ENCODE measurements at regions not wholly inside any gene's neighbourhood (a gene's known extent, or its start where the extent isn't known, plus 50 kb on each side); places are given as distances from the start of the nearest gene placed in this dataset.
"Not testable (repeated sequence)": the region's sequence is repeated elsewhere in the genome, so short reads cannot be mapped to it uniquely, and the experiment has no call there.

DNA sequence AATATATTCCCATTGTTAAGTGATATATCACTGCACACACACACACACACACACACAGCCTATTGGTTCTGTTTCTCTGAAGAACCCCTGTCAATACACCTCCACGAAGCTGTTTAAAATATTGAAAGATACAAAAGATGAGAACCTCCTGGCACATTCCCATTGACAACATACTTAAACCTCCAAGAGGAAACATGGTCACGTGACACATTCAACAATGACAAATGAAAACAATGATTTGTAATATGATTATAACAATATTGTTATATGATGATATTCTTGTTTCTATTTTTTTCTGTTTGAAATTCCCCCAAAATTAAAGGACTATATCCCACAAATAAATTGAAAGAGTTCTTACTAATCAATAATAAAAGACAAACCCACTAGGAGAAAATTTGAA, 1344.9 kb downstream of the BRD1 start:
- Histone ChIP-seq H3K27ac (ENCODE audit: extremely low read depth, low read depth, low read length) (no peak overlapping the region), H3K36me3 (ENCODE audit: control insufficient read depth in 2 of 2, insufficient read depth in 1 of 2, low read length in 2 of 2) (no peaks in the 10 kb centered on the region), H3K4me1 (ENCODE audit: control insufficient read depth, insufficient read depth, low read length) (no peaks in the 10 kb centered on the region), H3K4me3 (ENCODE audit: low read depth, low read length) (no peak overlapping the region), H3K9me3 (ENCODE audit: control insufficient read depth, insufficient read depth, low read depth, low read length) (no peaks in the 10 kb centered on the region)
- POLR2A ChIA-PET = no interaction called here
- no peak for TF ChIP-seq ZNF133 (tag by site-specific recombination; IDR thresholded peaks at IDR 0.05)
- no peak for TF ChIP-seq ZNF239 (tag by site-specific recombination; IDR thresholded peaks at IDR 0.05)
- TF ChIP-seq ZNF514 (tag by site-specific recombination; IDR thresholded peaks at IDR 0.05) = no peak
- TF ChIP-seq, protein P1, sequence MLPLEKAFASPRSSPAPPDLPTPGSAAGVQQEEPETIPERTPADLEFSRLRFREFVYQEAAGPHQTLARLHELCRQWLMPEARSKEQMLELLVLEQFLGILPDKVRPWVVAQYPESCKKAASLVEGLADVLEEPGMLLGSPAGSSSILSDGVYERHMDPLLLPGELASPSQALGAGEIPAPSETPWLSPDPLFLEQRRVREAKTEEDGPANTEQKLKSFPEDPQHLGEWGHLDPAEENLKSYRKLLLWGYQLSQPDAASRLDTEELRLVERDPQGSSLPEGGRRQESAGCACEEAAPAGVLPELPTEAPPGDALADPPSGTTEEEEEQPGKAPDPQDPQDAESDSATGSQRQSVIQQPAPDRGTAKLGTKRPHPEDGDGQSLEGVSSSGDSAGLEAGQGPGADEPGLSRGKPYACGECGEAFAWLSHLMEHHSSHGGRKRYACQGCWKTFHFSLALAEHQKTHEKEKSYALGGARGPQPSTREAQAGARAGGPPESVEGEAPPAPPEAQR (tag by site-specific recombination; IDR thresholded peaks at IDR 0.05) = no peak
- TF ChIP-seq PATZ1 (tag by site-specific recombination; IDR thresholded peaks at IDR 0.05) = no peak
- TF ChIP-seq TRIM28 (IDR thresholded peaks at IDR 0.05; ENCODE audit: borderline replicate concordance, low read length) = no peak
- TF ChIP-seq, protein P2, sequence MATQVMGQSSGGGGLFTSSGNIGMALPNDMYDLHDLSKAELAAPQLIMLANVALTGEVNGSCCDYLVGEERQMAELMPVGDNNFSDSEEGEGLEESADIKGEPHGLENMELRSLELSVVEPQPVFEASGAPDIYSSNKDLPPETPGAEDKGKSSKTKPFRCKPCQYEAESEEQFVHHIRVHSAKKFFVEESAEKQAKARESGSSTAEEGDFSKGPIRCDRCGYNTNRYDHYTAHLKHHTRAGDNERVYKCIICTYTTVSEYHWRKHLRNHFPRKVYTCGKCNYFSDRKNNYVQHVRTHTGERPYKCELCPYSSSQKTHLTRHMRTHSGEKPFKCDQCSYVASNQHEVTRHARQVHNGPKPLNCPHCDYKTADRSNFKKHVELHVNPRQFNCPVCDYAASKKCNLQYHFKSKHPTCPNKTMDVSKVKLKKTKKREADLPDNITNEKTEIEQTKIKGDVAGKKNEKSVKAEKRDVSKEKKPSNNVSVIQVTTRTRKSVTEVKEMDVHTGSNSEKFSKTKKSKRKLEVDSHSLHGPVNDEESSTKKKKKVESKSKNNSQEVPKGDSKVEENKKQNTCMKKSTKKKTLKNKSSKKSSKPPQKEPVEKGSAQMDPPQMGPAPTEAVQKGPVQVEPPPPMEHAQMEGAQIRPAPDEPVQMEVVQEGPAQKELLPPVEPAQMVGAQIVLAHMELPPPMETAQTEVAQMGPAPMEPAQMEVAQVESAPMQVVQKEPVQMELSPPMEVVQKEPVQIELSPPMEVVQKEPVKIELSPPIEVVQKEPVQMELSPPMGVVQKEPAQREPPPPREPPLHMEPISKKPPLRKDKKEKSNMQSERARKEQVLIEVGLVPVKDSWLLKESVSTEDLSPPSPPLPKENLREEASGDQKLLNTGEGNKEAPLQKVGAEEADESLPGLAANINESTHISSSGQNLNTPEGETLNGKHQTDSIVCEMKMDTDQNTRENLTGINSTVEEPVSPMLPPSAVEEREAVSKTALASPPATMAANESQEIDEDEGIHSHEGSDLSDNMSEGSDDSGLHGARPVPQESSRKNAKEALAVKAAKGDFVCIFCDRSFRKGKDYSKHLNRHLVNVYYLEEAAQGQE (tag by site-specific recombination; IDR thresholded peaks at IDR 0.05) = no peak
- TF ChIP-seq ZNF785 (tag by site-specific recombination; IDR thresholded peaks at IDR 0.05) = no peak
- no peak for TF ChIP-seq ZNF701 (tag by site-specific recombination; IDR thresholded peaks at IDR 0.05)
- no peak for TF ChIP-seq ZNF391 (tag by site-specific recombination; IDR thresholded peaks at IDR 0.05; ENCODE audit: borderline replicate concordance, low read depth)
- no peak for TF ChIP-seq ZNF221 (tag by site-specific recombination; IDR thresholded peaks at IDR 0.05; ENCODE audit: borderline replicate concordance)
- no peak for TF ChIP-seq ZBTB10 (tag by site-specific recombination; IDR thresholded peaks at IDR 0.05)
- CTCF ChIA-PET = no interaction called here

- H3K4me3 ChIP-seq (ENCODE audit: low read depth, low read length); H3K36me3 ChIP-seq (ENCODE audit: control insufficient read depth in 2 of 2, insufficient read depth in 1 of 2, low read length in 2 of 2); POLR2A ChIA-PET; CTCF ChIA-PET; H3K4me1 ChIP-seq (ENCODE audit: control insufficient read depth, insufficient read depth, low read length); H3K27ac ChIP-seq (ENCODE audit: extremely low read depth, low read depth, low read length); H3K9me3 ChIP-seq (ENCODE audit: control insufficient read depth, insufficient read depth, low read depth, low read length): not testable (repeated sequence)
Observed at GRCh38 chr22:48482198-48482597, 1345.5 kb downstream of the BRD1 start.

GRCh38 chr22:48481748-48482147, 1345.9 kb downstream of the BRD1 start:
- H3K4me1 ChIP-seq (ENCODE audit: control insufficient read depth, insufficient read depth, low read length) = no peaks in the 10 kb centered on the region
- TF ChIP-seq ZNF10 (tag by site-specific recombination; IDR thresholded peaks at IDR 0.05) = peak; percentile 97
- no peak for TF ChIP-seq ZNF600 (tag by site-specific recombination; IDR thresholded peaks at IDR 0.05)
- POLR2A ChIA-PET = no interaction called here
- CTCF ChIA-PET = no interaction called here
- no peak overlapping the region for H3K27ac ChIP-seq (ENCODE audit: extremely low read depth, low read depth, low read length)
- no peaks in the 10 kb centered on the region for H3K9me3 ChIP-seq (ENCODE audit: control insufficient read depth, insufficient read depth, low read depth, low read length)
- H3K36me3 ChIP-seq (ENCODE audit: control insufficient read depth in 2 of 2, insufficient read depth in 1 of 2, low read length in 2 of 2) = no peaks in the 10 kb centered on the region
- H3K4me3 ChIP-seq (ENCODE audit: low read depth, low read length) = no peak overlapping the region
